ENCODE measurements at regions not wholly inside any gene's neighbourhood (a gene's known extent, or its start where the extent isn't known, plus 50 kb on each side); places are given as distances from the start of the nearest gene placed in this dataset.

DNA sequence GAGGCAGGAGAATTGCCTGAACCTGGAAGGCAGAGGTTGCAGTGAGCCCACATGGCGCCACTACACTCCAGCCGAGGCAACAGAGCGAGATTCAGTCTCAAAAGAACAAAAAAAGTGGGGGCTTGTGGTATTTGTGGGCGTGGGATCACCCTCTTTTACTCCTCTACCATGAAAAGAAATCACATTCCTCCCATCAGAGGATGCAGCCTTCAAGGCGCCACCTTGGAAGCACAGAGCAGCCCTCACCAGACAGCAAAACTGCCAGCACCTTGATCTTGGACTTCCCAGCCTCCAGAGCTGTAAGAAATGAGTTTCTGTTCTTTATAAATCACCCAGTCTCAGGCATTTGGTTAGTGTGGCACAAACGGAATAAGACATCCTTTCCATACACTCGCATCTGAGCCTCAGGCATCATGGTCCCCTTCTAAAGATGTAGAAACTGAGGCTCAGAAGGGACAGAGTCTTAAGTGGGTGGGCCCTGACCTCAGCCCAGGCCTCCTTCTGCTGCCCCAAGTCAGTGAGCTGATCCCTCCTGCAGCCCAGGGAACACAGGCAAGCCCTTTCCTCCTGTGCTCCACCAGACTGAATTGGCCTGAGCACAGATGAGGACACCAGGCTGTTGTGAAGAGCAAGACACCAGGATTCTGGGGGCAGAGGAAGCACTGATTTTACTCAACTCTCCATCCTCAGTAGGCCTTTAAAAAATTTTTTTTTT, 201.7 kb upstream of the LINGO1 start:
- Histone ChIP-seq H3K18ac (ENCODE audit: extremely low read depth, low read length) (no peak overlapping the region), H2AK5ac (ENCODE audit: low read depth, low read length) (no peak overlapping the region), H3K9ac (replicated peaks in 1 of 4; ENCODE audit: extremely low read depth in 1 of 4, low read depth in 3 of 4, low read length in 3 of 4) (no peak overlapping the region), H3K23me2 (ENCODE audit: low read depth, low read length) (no peaks in the 10 kb centered on the region), H3K14ac (ENCODE audit: insufficient read length) (no peak overlapping the region), H4K5ac (ENCODE audit: insufficient read length, low read depth, low read length) (no peak overlapping the region), H3K9me3 (ENCODE audit: insufficient read depth in 2 of 2, low read depth in 1 of 2, low read length in 1 of 2) (no peaks in the 10 kb centered on the region), H4K8ac (ENCODE audit: extremely low read depth, insufficient read depth, low read length) (0 out of 2 replicates have a peak overlapping the region, but pooled peaks have one; percentile 28), H4K20me1 (replicated peaks in 1 of 2; ENCODE audit: control insufficient read depth in 1 of 2, insufficient read depth in 2 of 2, low read length in 2 of 2) (no peaks in the 10 kb centered on the region), H2AFZ (ENCODE audit: low read length) (no peak overlapping the region), H2BK120ac (replicated peaks; ENCODE audit: low read depth, low read length) (no peak overlapping the region), H3K4ac (replicated peaks; ENCODE audit: insufficient read length, low read depth, low read length) (no peak overlapping the region), H3K79me1 (ENCODE audit: low read depth, low read length) (no peaks in the 10 kb centered on the region), H2BK5ac (ENCODE audit: low read depth, low read length) (no peak overlapping the region), H3K4me3 (ENCODE audit: extremely low read depth in 1 of 4, insufficient read depth in 2 of 4, low read depth in 3 of 4, low read length in 4 of 4) (no peak overlapping the region), H2BK20ac (ENCODE audit: low read length) (no peak overlapping the region), H3K79me2 (ENCODE audit: control insufficient read depth in 1 of 2, insufficient read depth in 2 of 2, low read length in 2 of 2) (no peaks in the 10 kb centered on the region), H3K23ac (ENCODE audit: insufficient read length) (no peak overlapping the region), H3K27me3 (replicated peaks in 1 of 4; ENCODE audit: control insufficient read depth in 3 of 4, extremely low read depth in 1 of 4, insufficient read depth in 3 of 4, low read length in 3 of 4) (no peaks in the 10 kb centered on the region), H3K4me1 (replicated peaks in 1 of 4; ENCODE audit: control insufficient read depth in 3 of 4, insufficient read depth in 4 of 4, low read length in 3 of 4) (peaks cover 0 to 9% (median under 1%) of the 10 kb centered on the region in 4 experiments; a peak in 2 of 7 replicates), H2BK12ac (ENCODE audit: low read depth, low read length) (no peak overlapping the region), H2BK15ac (ENCODE audit: low read length) (no peak overlapping the region; the same call in 1 of the 2 replicates), H3K56ac (replicated peaks; ENCODE audit: insufficient read length, low read depth, low read length) (no peak overlapping the region), H3K36me3 (ENCODE audit: control insufficient read depth in 2 of 4, insufficient read depth in 4 of 4, low read length in 3 of 4) (no peaks in the 10 kb centered on the region), H4K91ac (replicated peaks; ENCODE audit: insufficient read length, low read length) (no peak overlapping the region), H3K4me2 (ENCODE audit: insufficient read depth in 1 of 2, low read depth in 2 of 2, low read length in 2 of 2) (no peak overlapping the region), H3K27ac (ENCODE audit: low read depth, low read length) (no peak overlapping the region)
- CTCF ChIA-PET (ENCODE audit: partially characterized antibody): interaction anchor here (0.7 to 1.8 kb wide), 6 partner anchors 10 to 243 kb away, joined by 3 to 5 read pairs (median 3); no protein-coding TSS in a partner anchor
- FAIRE-seq (no peak), DNase-seq (ENCODE audit: low read depth in 1 of 2, low spot score in 2 of 2) (no peak)
- POLR2A ChIA-PET (ENCODE audit: partially characterized antibody): no interaction called here
- 66% methylated on average over 7 of the region's 7 CpGs; no CpG with 5 or more reads in 1 of the 2 experiments for WGBS, 2 experiments (ENCODE audit: extremely low coverage in 1 of 2, insufficient coverage in 1 of 2, insufficient read length in 1 of 2, insufficient replicate concordance in 2 of 2, low coverage in 1 of 2, low lambda C conversion rate in 2 of 2, missing lambda C conversion rate in 1 of 2)
- TF ChIP-seq KDM4A (IDR thresholded peaks at IDR 0.05; ENCODE audit: low read depth, low read length, severe bottlenecking) (no peak), BACH1 (IDR thresholded peaks at IDR 0.05; ENCODE audit: low read length) (no peak), CEBPB (IDR thresholded peaks at IDR 0.05; ENCODE audit: low read depth, low read length) (no peak), SUZ12 (IDR thresholded peaks at IDR 0.05; ENCODE audit: low read length) (no peak), ZNF274 (IDR thresholded peaks at IDR 0.05; ENCODE audit: borderline replicate concordance, extremely low read depth, low read length) (no peak), MAFK (IDR thresholded peaks at IDR 0.05; ENCODE audit: low read depth, low read length) (no peak), POU5F1 (IDR thresholded peaks at IDR 0.05; ENCODE audit: low read depth, low read length) (no peak), TBP (IDR thresholded peaks at IDR 0.05; ENCODE audit: low read depth, low read length) (no peak)
- TF ChIP-seq, protein P1, sequence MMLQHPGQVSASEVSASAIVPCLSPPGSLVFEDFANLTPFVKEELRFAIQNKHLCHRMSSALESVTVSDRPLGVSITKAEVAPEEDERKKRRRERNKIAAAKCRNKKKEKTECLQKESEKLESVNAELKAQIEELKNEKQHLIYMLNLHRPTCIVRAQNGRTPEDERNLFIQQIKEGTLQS (IDR thresholded peaks at IDR 0.05; ENCODE audit: insufficient read depth, low read depth, low read length): no peak
- TF ChIP-seq, protein P2, sequence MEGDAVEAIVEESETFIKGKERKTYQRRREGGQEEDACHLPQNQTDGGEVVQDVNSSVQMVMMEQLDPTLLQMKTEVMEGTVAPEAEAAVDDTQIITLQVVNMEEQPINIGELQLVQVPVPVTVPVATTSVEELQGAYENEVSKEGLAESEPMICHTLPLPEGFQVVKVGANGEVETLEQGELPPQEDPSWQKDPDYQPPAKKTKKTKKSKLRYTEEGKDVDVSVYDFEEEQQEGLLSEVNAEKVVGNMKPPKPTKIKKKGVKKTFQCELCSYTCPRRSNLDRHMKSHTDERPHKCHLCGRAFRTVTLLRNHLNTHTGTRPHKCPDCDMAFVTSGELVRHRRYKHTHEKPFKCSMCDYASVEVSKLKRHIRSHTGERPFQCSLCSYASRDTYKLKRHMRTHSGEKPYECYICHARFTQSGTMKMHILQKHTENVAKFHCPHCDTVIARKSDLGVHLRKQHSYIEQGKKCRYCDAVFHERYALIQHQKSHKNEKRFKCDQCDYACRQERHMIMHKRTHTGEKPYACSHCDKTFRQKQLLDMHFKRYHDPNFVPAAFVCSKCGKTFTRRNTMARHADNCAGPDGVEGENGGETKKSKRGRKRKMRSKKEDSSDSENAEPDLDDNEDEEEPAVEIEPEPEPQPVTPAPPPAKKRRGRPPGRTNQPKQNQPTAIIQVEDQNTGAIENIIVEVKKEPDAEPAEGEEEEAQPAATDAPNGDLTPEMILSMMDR (IDR thresholded peaks at IDR 0.05; ENCODE audit: control extremely low read depth in 1 of 3, insufficient read depth in 1 of 3, low read depth in 1 of 3, low read length in 3 of 3): no peak

All from H1 (cell line).